Hepatocyte (in vitro differentiated cells): ENCODE measurements at regions not wholly inside any gene's neighbourhood (a gene's known extent, or its start where the extent isn't known, plus 50 kb on each side); places are given as distances from the start of the nearest gene placed in this dataset.

ENCODE experiments used
- CTCF ChIP-seq: fragments of 200-600 bp; sonication (generic); IDR thresholded peaks from 2 replicates; pipeline ENCODE4 v1.5.1; 2016; ENCODE audit warnings: antibody characterized with exemption, mild to moderate bottlenecking; ENCODE audit not compliant: poor library complexity
- EZH2phosphoT487 ChIP-seq: fragments of 200-600 bp; sonication (generic); IDR thresholded peaks from one replicate; pipeline ENCODE4 v1.6.1; 2018; ENCODE audit warnings: antibody characterized with exemption, mild to moderate bottlenecking, low read depth, moderate library complexity; ENCODE audit not compliant: unreplicated experiment, severe bottlenecking

DNA sequence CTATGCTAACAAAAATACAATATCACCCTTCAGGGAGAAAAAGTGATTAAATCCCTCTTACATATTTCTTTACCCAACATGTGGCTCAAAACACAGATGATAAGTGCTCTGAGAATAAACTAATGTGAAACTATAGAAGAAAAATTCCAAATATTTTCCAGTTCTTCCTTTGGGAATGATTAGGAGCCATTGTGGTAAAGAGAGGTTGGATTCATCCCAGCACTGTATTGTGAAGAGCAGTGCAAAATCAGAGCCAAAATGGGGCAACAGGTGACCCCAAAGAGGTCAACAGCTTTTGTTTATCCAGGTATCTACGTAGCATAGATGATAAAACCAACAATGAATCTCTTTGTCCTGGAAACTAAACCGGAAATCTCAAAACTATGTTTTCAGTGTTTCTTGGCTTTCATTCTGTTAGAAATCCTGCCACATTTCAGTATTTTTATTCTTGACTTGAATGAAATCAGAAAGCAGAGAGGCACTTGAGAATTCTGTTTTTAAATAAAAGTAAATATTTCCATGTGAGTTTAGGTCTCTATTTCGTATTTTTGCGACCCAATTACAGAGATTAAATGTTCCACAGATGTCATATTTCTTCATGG lies 120.4 kb upstream of the FST start:
- TF ChIP-seq CTCF = no peak
- TF ChIP-seq EZH2phosphoT487 = no peak
